ENCODE measurements at regions not wholly inside any gene's neighbourhood (a gene's known extent, or its start where the extent isn't known, plus 50 kb on each side); places are given as distances from the start of the nearest gene placed in this dataset.

GRCh38 chr12:115528466-115528865 is 749.0 kb downstream of the MED13L start:
- Histone ChIP-seq H3K36me3 (ENCODE audit: control insufficient read depth, insufficient read depth, low read length) (no peaks in the 10 kb centered on the region), H3K27me3 (ENCODE audit: control insufficient read depth, insufficient read depth, low read length) (no peaks in the 10 kb centered on the region), H3K4me3 (ENCODE audit: low read depth, low read length) (no peak overlapping the region)
- DNase-seq (ENCODE audit: low read depth): no peak
- no peak for TF ChIP-seq CTCF (IDR thresholded peaks at IDR 0.05; ENCODE audit: insufficient read depth, low read length, poor library complexity, severe bottlenecking)

GRCh38 chr12:115521771-115522409 is 755.6 kb downstream of the MED13L start:
- no peak for DNase-seq (ENCODE audit: low read depth)
- H3K4me3 ChIP-seq (ENCODE audit: low read depth, low read length): no peak overlapping the region
- no peak for TF ChIP-seq CTCF (IDR thresholded peaks at IDR 0.05; ENCODE audit: insufficient read depth, low read length, poor library complexity, severe bottlenecking)
- H3K27me3 ChIP-seq (ENCODE audit: control insufficient read depth, insufficient read depth, low read length): no peaks in the 10 kb centered on the region
- H3K36me3 ChIP-seq (ENCODE audit: control insufficient read depth, insufficient read depth, low read length): no peaks in the 10 kb centered on the region

GRCh38 chr12:115519887-115520286 is 757.6 kb downstream of the MED13L start:
- H3K27me3 ChIP-seq (ENCODE audit: control insufficient read depth, insufficient read depth, low read length): no peaks in the 10 kb centered on the region
- no peak for TF ChIP-seq CTCF (IDR thresholded peaks at IDR 0.05; ENCODE audit: insufficient read depth, low read length, poor library complexity, severe bottlenecking)
- H3K36me3 ChIP-seq (ENCODE audit: control insufficient read depth, insufficient read depth, low read length): no peaks in the 10 kb centered on the region
- no peak overlapping the region for H3K4me3 ChIP-seq (ENCODE audit: low read depth, low read length)
- no peak for DNase-seq (ENCODE audit: low read depth)

GRCh38 chr12:115519359-115519758 is 758.1 kb downstream of the MED13L start:
- no peak for DNase-seq (ENCODE audit: low read depth)
- Histone ChIP-seq H3K4me3 (ENCODE audit: low read depth, low read length) (no peak overlapping the region), H3K36me3 (ENCODE audit: control insufficient read depth, insufficient read depth, low read length) (no peaks in the 10 kb centered on the region), H3K27me3 (ENCODE audit: control insufficient read depth, insufficient read depth, low read length) (no peaks in the 10 kb centered on the region)
- no peak for TF ChIP-seq CTCF (IDR thresholded peaks at IDR 0.05; ENCODE audit: insufficient read depth, low read length, poor library complexity, severe bottlenecking)

- no peak for TF ChIP-seq CTCF (IDR thresholded peaks at IDR 0.05; ENCODE audit: insufficient read depth, low read length, poor library complexity, severe bottlenecking)
- Histone ChIP-seq H3K36me3 (ENCODE audit: control insufficient read depth, insufficient read depth, low read length) (no peaks in the 10 kb centered on the region), H3K4me3 (ENCODE audit: low read depth, low read length) (no peak overlapping the region), H3K27me3 (ENCODE audit: control insufficient read depth, insufficient read depth, low read length) (no peaks in the 10 kb centered on the region)
- no peak for DNase-seq (ENCODE audit: low read depth)
Measured at GRCh38 chr12:115517913-115518312, 759.6 kb downstream of the MED13L start.

Data from kidney epithelial cell (primary cell).